ENCODE measurements at regions not wholly inside any gene's neighbourhood (a gene's known extent, or its start where the extent isn't known, plus 50 kb on each side); places are given as distances from the start of the nearest gene placed in this dataset.
"Not testable (repeated sequence)": the region's sequence is repeated elsewhere in the genome, so short reads cannot be mapped to it uniquely, and the experiment has no call there.

DNA sequence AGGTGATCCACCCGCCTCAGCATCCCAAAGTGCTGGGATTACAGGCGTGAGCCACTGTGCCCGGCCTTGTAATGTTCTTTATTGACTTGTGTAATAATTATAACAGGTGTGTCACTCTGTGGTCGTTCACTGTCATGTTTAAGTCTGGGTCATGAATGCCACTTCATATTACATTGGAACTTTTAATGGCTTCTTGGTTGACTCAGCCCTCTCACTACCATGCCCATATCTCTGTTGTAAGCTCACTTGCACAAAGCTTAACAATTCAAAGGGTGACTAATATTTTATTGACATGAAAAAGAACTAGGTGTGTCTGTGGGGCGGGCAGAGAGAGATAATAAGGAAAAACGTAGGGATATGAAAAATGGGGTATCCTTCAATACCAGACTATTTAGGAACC, 639.7 kb upstream of the ACTRT1 start:
- Histone ChIP-seq H3K36me3 (no peaks in the 10 kb centered on the region), H3K4me1 (no peaks in the 10 kb centered on the region), H3K9me3 (no peaks in the 10 kb centered on the region), H3K4me3 (no peak overlapping the region), H3K27me3 (no peaks in the 10 kb centered on the region), H3K27ac (no peak overlapping the region)
- in situ Hi-C loops (cut with MboI; ENCODE audit: low sequenced_read_pairs in 4 of 4) = no loop called here
- intact Hi-C loops (cut with DNase I; ENCODE audit: low total_unique reads) = no loop called here
- TF ChIP-seq, protein P1, sequence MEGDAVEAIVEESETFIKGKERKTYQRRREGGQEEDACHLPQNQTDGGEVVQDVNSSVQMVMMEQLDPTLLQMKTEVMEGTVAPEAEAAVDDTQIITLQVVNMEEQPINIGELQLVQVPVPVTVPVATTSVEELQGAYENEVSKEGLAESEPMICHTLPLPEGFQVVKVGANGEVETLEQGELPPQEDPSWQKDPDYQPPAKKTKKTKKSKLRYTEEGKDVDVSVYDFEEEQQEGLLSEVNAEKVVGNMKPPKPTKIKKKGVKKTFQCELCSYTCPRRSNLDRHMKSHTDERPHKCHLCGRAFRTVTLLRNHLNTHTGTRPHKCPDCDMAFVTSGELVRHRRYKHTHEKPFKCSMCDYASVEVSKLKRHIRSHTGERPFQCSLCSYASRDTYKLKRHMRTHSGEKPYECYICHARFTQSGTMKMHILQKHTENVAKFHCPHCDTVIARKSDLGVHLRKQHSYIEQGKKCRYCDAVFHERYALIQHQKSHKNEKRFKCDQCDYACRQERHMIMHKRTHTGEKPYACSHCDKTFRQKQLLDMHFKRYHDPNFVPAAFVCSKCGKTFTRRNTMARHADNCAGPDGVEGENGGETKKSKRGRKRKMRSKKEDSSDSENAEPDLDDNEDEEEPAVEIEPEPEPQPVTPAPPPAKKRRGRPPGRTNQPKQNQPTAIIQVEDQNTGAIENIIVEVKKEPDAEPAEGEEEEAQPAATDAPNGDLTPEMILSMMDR (IDR thresholded peaks at IDR 0.05 in 4 of 5, conservative IDR thresholded peaks at IDR 0.05 in 1 of 5) = no peak
- no peak for TF ChIP-seq POLR2A (IDR thresholded peaks at IDR 0.05)
- ATAC-seq (no peak), DNase-seq (no peak)

DNA sequence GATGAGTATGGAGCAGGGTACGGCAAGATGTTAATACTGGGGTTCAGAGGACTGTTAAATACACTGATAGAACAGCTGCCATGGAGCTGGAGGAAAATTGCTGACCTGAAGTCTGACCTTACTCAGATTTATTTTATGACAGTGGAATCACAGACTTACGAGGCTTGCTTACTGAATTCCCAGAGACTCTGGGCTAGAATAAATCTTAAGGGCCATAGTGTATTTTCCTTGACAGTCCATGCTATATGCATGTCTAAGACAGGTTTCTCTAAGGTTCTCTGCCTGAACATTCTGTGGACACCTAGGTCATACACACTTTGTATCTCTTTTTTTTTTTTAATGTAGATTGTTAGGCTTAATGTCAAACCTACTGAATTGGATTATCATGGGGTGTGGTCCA, 633.2 kb upstream of the ACTRT1 start:
- no peaks in the 10 kb centered on the region for H3K4me1 ChIP-seq
- intact Hi-C loops (cut with DNase I; ENCODE audit: low total_unique reads) = no loop called here
- no peaks in the 10 kb centered on the region for H3K27me3 ChIP-seq
- in situ Hi-C loops (cut with MboI; ENCODE audit: low sequenced_read_pairs in 4 of 4) = no loop called here
- TF ChIP-seq, protein P1 (IDR thresholded peaks at IDR 0.05 in 4 of 5, conservative IDR thresholded peaks at IDR 0.05 in 1 of 5) = no peak
- TF ChIP-seq POLR2A (IDR thresholded peaks at IDR 0.05) = no peak
- DNase-seq (no peak), ATAC-seq (no peak)
- H3K36me3 ChIP-seq = no peaks in the 10 kb centered on the region
- H3K9me3 ChIP-seq = no peaks in the 10 kb centered on the region
- H3K4me3 ChIP-seq = no peak overlapping the region
- no peak overlapping the region for H3K27ac ChIP-seq

GRCh38 chrX:128676651-128677050, 624.4 kb upstream of the ACTRT1 start:
- in situ Hi-C loops (cut with MboI; ENCODE audit: low sequenced_read_pairs in 4 of 4) = no loop called here
- Histone ChIP-seq H3K27ac (no peak overlapping the region), H3K4me3 (no peak overlapping the region), H3K9me3 (no peaks in the 10 kb centered on the region), H3K4me1 (no peaks in the 10 kb centered on the region), H3K27me3 (no peaks in the 10 kb centered on the region), H3K36me3 (no peaks in the 10 kb centered on the region)
- ATAC-seq = no peak
- no peak for DNase-seq
- no peak for TF ChIP-seq POLR2A (IDR thresholded peaks at IDR 0.05)
- TF ChIP-seq, protein P1 (IDR thresholded peaks at IDR 0.05 in 4 of 5, conservative IDR thresholded peaks at IDR 0.05 in 1 of 5) = no peak
- intact Hi-C loops (cut with DNase I; ENCODE audit: low total_unique reads) = no loop called here

- in situ Hi-C loops (cut with MboI; ENCODE audit: low sequenced_read_pairs in 4 of 4); H3K4me1 ChIP-seq; H3K27me3 ChIP-seq; H3K4me3 ChIP-seq; H3K27ac ChIP-seq; intact Hi-C loops (cut with DNase I; ENCODE audit: low total_unique reads); DNase-seq; H3K9me3 ChIP-seq; H3K36me3 ChIP-seq; ATAC-seq: not testable (repeated sequence)
Observed at GRCh38 chrX:128674326-128675086, 622.3 kb upstream of the ACTRT1 start.

DNA sequence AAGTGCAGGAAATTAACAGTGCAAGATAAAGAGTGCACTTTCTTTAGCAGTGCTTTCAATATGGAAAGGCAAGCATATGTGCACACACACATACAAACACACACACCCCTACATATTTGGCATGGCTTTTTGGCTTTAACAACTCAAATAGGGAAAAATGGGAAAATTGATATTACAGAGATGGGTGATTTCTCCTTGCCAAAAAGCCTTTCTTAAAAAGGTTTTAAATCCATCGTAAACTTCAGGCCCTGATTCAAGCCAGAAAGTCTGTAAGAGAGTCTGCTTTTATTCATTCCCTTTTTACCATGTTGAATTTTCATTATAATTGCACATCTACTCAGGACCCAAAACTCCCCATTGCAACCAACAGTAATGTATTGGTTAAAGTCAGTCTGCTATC, 612.0 kb upstream of the ACTRT1 start:
- no peaks in the 10 kb centered on the region for H3K36me3 ChIP-seq
- no peaks in the 10 kb centered on the region for H3K4me1 ChIP-seq
- H3K9me3 ChIP-seq = no peaks in the 10 kb centered on the region
- TF ChIP-seq, protein P1 (IDR thresholded peaks at IDR 0.05 in 4 of 5, conservative IDR thresholded peaks at IDR 0.05 in 1 of 5) = no peak
- TF ChIP-seq POLR2A (IDR thresholded peaks at IDR 0.05) = no peak
- ATAC-seq (no peak), DNase-seq (no peak)
- H3K27me3 ChIP-seq = no peaks in the 10 kb centered on the region
- H3K4me3 ChIP-seq = no peak overlapping the region
- no peak overlapping the region for H3K27ac ChIP-seq
- intact Hi-C loops (cut with DNase I; ENCODE audit: low total_unique reads) = no loop called here
- in situ Hi-C loops (cut with MboI; ENCODE audit: low sequenced_read_pairs in 4 of 4) = no loop called here
